ENCODE measurements at regions not wholly inside any gene's neighbourhood (a gene's known extent, or its start where the extent isn't known, plus 50 kb on each side); places are given as distances from the start of the nearest gene placed in this dataset.

DNA sequence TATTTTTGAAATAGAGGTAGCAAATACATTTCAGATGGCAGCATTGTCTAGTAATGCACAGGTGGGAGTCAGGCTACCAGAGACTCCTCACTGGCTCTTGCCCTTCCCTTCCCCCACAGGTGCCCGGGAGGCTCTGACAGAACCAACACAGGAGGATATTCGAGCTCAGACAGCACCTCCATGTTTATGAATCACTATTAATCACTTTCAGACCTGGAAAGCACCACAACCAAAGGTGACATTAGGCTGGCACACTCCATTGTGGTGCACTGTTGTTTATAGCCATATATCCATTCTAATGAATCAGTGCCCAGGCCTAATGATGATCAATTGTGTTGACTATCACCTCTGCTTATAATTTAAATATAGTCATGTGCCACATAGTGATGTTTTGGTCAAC lies 107.8 kb upstream of the NAMPT start:
- Histone ChIP-seq H3K4me1 (ENCODE audit: control insufficient read depth, insufficient read depth, low read length, unreplicated experiment) (no peaks in the 10 kb centered on the region), H3K27me3 (ENCODE audit: insufficient read depth, low read length) (peaks cover 3% of the 10 kb centered on the region; the same call in 1 of the 2 replicates), H3K79me2 (ENCODE audit: control insufficient read depth, insufficient read depth, low read length, unreplicated experiment) (no peaks in the 10 kb centered on the region), H3K36me3 (ENCODE audit: insufficient read depth, low read length) (no peaks in the 10 kb centered on the region), H3K4me3 (ENCODE audit: low read depth, low read length) (no peak overlapping the region), H3K27ac (ENCODE audit: low read depth, low read length) (no peak overlapping the region), H2AFZ (ENCODE audit: low read length, unreplicated experiment) (no peak overlapping the region)

DNA sequence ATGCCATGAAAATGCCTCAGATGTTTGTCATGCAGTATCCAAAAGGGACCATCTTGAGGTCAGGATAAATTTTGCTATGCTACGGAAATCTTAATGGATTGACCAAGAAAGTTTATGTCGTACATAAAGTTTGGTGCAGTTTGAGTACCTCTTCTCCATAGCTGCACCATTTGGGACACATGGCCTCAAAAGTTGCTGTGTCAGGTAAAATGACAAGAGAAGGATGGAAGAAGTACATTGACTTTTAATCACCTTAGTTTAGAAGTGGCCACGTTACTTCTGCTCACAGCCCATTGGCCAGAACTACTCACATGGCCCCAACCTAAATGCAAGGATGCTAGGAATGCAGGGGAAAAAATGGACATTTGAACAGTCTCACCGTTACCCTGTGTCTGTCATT lies 107.4 kb upstream of the NAMPT start:
- H3K27ac ChIP-seq (ENCODE audit: low read depth, low read length) = no peak overlapping the region
- H3K36me3 ChIP-seq (ENCODE audit: insufficient read depth, low read length) = no peaks in the 10 kb centered on the region
- H3K4me3 ChIP-seq (ENCODE audit: low read depth, low read length) = no peak overlapping the region
- H2AFZ ChIP-seq (ENCODE audit: low read length, unreplicated experiment) = no peak overlapping the region
- no peaks in the 10 kb centered on the region for H3K4me1 ChIP-seq (ENCODE audit: control insufficient read depth, insufficient read depth, low read length, unreplicated experiment)
- no peaks in the 10 kb centered on the region for H3K79me2 ChIP-seq (ENCODE audit: control insufficient read depth, insufficient read depth, low read length, unreplicated experiment)
- H3K27me3 ChIP-seq (ENCODE audit: insufficient read depth, low read length) = peaks cover 3% of the 10 kb centered on the region; the same call in 1 of the 2 replicates

DNA sequence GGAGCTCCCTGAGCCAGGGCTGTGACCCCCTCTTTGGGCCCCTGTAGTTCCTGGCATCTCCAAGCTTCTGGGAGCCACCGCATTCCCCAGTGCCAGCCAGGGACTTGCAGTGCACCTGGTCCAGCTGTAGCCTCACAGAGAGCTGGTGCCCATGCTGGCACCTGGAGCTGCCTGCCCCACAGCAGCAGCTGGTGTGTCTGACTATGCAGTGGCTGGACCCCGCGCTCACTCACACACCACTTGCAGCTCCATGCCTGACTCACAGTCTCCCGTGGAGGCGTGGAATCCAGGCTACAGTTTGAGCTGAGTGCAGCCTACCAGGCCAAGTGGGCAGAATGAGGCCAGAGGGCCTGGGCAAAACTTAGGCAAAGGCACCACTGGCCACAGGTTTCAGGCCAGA lies 102.2 kb upstream of the NAMPT start:
- H3K4me3 ChIP-seq (ENCODE audit: low read depth, low read length) = no peak overlapping the region
- no peak overlapping the region for H2AFZ ChIP-seq (ENCODE audit: low read length, unreplicated experiment)
- no peaks in the 10 kb centered on the region for H3K4me1 ChIP-seq (ENCODE audit: control insufficient read depth, insufficient read depth, low read length, unreplicated experiment)
- H3K79me2 ChIP-seq (ENCODE audit: control insufficient read depth, insufficient read depth, low read length, unreplicated experiment) = no peaks in the 10 kb centered on the region
- H3K36me3 ChIP-seq (ENCODE audit: insufficient read depth, low read length) = no peaks in the 10 kb centered on the region
- no peak overlapping the region for H3K27ac ChIP-seq (ENCODE audit: low read depth, low read length)
- H3K27me3 ChIP-seq (ENCODE audit: insufficient read depth, low read length) = no peaks in the 10 kb centered on the region

DNA sequence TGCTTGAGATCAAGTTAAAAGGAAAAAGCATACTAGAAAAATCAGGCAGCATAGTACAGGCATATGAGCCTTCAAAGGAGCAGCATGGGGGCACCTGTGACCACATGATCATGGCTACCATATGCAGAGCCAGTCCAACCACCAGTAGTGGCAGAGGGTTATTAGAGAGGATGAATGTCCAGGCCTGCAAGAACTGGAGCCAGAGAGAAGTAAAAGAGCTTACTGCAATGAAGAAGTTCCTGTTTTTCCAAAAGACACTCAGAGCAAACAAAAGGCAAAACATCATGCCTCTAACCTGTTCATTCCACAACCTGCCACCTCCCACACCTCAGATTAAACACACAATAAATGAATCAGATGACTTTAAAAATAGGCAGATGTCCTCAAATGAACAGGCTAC lies 99.6 kb upstream of the NAMPT start:
- H2AFZ ChIP-seq (ENCODE audit: low read length, unreplicated experiment) = no peak overlapping the region

GRCh38 chr7:106382929-106383328 lies 98.1 kb upstream of the NAMPT start:
- H3K4me3 ChIP-seq (ENCODE audit: low read depth, low read length) = no peak overlapping the region
- no peaks in the 10 kb centered on the region for H3K4me1 ChIP-seq (ENCODE audit: control insufficient read depth, insufficient read depth, low read length, unreplicated experiment)
- H3K27ac ChIP-seq (ENCODE audit: low read depth, low read length) = no peak overlapping the region
- H3K79me2 ChIP-seq (ENCODE audit: control insufficient read depth, insufficient read depth, low read length, unreplicated experiment) = no peaks in the 10 kb centered on the region
- no peaks in the 10 kb centered on the region for H3K27me3 ChIP-seq (ENCODE audit: insufficient read depth, low read length)
- H3K36me3 ChIP-seq (ENCODE audit: insufficient read depth, low read length) = no peaks in the 10 kb centered on the region
- no peak overlapping the region for H2AFZ ChIP-seq (ENCODE audit: low read length, unreplicated experiment)

More for the DNA sequence above, 99.6 kb upstream of the NAMPT start:
- Histone ChIP-seq H3K4me1 (ENCODE audit: control insufficient read depth, insufficient read depth, low read length, unreplicated experiment) (no peaks in the 10 kb centered on the region), H3K4me3 (ENCODE audit: low read depth, low read length) (no peak overlapping the region), H3K79me2 (ENCODE audit: control insufficient read depth, insufficient read depth, low read length, unreplicated experiment) (no peaks in the 10 kb centered on the region), H3K27me3 (ENCODE audit: insufficient read depth, low read length) (no peaks in the 10 kb centered on the region), H3K27ac (ENCODE audit: low read depth, low read length) (no peak overlapping the region), H3K36me3 (ENCODE audit: insufficient read depth, low read length) (no peaks in the 10 kb centered on the region)

GRCh38 chr7:106382129-106382528 lies 97.3 kb upstream of the NAMPT start:
- Histone ChIP-seq H3K4me1 (ENCODE audit: control insufficient read depth, insufficient read depth, low read length, unreplicated experiment) (no peaks in the 10 kb centered on the region), H2AFZ (ENCODE audit: low read length, unreplicated experiment) (no peak overlapping the region), H3K79me2 (ENCODE audit: control insufficient read depth, insufficient read depth, low read length, unreplicated experiment) (no peaks in the 10 kb centered on the region), H3K4me3 (ENCODE audit: low read depth, low read length) (no peak overlapping the region), H3K27ac (ENCODE audit: low read depth, low read length) (no peak overlapping the region), H3K27me3 (ENCODE audit: insufficient read depth, low read length) (no peaks in the 10 kb centered on the region), H3K36me3 (ENCODE audit: insufficient read depth, low read length) (no peaks in the 10 kb centered on the region)

- no peaks in the 10 kb centered on the region for H3K27me3 ChIP-seq (ENCODE audit: insufficient read depth, low read length)
- H3K79me2 ChIP-seq (ENCODE audit: control insufficient read depth, insufficient read depth, low read length, unreplicated experiment) = no peaks in the 10 kb centered on the region
- no peaks in the 10 kb centered on the region for H3K4me1 ChIP-seq (ENCODE audit: control insufficient read depth, insufficient read depth, low read length, unreplicated experiment)
- H2AFZ ChIP-seq (ENCODE audit: low read length, unreplicated experiment) = no peak overlapping the region
- no peak overlapping the region for H3K4me3 ChIP-seq (ENCODE audit: low read depth, low read length)
- H3K36me3 ChIP-seq (ENCODE audit: insufficient read depth, low read length) = no peaks in the 10 kb centered on the region
- no peak overlapping the region for H3K27ac ChIP-seq (ENCODE audit: low read depth, low read length)
Measured at GRCh38 chr7:106381252-106381651, 96.5 kb upstream of the NAMPT start.

GRCh38 chr7:106377847-106378361 lies 93.1 kb upstream of the NAMPT start:
- H3K4me3 ChIP-seq (ENCODE audit: low read depth, low read length) = no peak overlapping the region
- no peak overlapping the region for H3K27ac ChIP-seq (ENCODE audit: low read depth, low read length)

DNA sequence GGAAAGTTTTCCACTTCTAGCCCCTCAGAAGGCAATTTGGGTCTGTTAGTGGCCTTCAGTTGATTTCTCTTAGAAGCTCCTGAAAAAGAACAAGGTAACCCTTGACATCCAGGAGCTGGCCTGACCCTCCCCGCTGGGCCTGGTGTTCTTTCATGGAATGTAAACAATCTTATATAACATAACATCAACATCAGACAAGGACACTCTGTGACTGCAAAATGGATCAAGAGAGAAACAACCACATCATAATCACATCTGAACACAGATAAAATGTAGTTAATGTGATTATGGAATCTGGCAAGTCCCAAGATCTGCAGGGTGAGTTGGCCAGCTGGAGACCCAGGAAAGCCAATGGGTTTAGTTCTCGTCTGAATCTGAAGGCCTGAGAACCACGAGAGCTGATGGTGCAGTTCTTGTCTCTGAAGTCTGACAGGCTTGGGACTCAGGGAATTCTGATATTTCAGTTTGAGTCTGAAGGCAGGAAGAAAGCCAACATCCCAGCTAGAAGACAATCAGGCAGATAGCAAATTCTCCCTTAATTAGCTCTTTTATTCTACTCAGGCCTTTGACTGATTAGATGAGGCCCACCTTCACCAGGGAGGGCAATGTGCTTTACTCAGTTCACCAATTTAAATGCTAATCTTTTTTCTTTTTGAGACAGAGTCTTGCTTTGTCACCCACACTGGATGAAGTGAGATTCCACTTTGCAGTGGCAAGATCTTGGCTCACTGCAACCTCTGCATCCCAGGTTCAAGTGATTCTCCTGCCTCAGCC lies 91.4 kb upstream of the NAMPT start:
- Histone ChIP-seq H3K4me1 (ENCODE audit: control insufficient read depth, insufficient read depth, low read length, unreplicated experiment) (no peaks in the 10 kb centered on the region), H3K36me3 (ENCODE audit: insufficient read depth, low read length) (no peaks in the 10 kb centered on the region), H3K4me3 (ENCODE audit: low read depth, low read length) (no peak overlapping the region), H3K79me2 (ENCODE audit: control insufficient read depth, insufficient read depth, low read length, unreplicated experiment) (no peaks in the 10 kb centered on the region), H2AFZ (ENCODE audit: low read length, unreplicated experiment) (no peak overlapping the region), H3K27me3 (ENCODE audit: insufficient read depth, low read length) (no peaks in the 10 kb centered on the region), H3K27ac (ENCODE audit: low read depth, low read length) (no peak overlapping the region)

More at GRCh38 chr7:106377847-106378361, 93.1 kb upstream of the NAMPT start:
- no peaks in the 10 kb centered on the region for H3K79me2 ChIP-seq (ENCODE audit: control insufficient read depth, insufficient read depth, low read length, unreplicated experiment)
- no peaks in the 10 kb centered on the region for H3K4me1 ChIP-seq (ENCODE audit: control insufficient read depth, insufficient read depth, low read length, unreplicated experiment)
- no peaks in the 10 kb centered on the region for H3K27me3 ChIP-seq (ENCODE audit: insufficient read depth, low read length)
- H2AFZ ChIP-seq (ENCODE audit: low read length, unreplicated experiment) = no peak overlapping the region
- H3K36me3 ChIP-seq (ENCODE audit: insufficient read depth, low read length) = no peaks in the 10 kb centered on the region

DNA sequence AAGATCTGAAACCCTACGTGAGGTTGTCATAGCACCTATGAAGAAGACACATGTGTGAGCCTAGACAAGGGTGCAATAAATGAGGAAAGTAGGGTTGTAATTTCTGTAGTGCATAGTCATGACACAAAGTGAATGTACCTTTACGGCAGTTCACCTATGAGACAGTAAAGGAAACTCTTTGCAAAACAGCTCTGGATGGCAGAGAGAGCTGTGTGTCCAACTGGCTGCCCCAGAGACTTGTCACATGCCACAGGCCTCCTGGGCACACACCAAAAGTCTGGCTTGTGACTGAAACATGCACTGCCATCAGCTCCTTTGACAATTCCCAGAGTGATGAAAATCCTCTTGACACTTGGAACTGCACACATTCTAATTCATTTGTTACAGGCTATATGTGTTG lies 90.7 kb upstream of the NAMPT start:
- Histone ChIP-seq H3K4me1 (ENCODE audit: control insufficient read depth, insufficient read depth, low read length, unreplicated experiment) (no peaks in the 10 kb centered on the region), H3K4me3 (ENCODE audit: low read depth, low read length) (no peak overlapping the region), H3K27ac (ENCODE audit: low read depth, low read length) (no peak overlapping the region), H3K36me3 (ENCODE audit: insufficient read depth, low read length) (no peaks in the 10 kb centered on the region), H2AFZ (ENCODE audit: low read length, unreplicated experiment) (no peak overlapping the region), H3K79me2 (ENCODE audit: control insufficient read depth, insufficient read depth, low read length, unreplicated experiment) (no peaks in the 10 kb centered on the region), H3K27me3 (ENCODE audit: insufficient read depth, low read length) (no peaks in the 10 kb centered on the region)

DNA sequence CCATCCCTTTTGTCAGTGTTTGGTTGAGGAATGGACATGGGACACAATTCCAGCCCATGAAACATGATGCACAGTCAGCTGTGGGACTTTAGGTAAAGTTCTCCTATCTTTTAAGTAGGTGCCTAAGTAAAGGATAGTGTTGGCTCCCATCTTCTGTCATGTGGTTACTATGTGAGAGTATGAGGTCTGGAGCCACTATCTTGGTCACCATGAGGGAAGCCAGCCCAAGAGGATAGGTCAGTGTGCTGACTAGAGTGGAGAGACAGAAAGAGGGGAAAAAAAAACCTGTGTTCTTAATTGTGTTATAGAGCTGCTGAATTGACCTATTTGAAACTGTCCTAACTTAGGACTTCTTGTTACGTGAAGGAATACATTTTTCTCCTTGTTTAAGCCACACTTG lies 89.7 kb upstream of the NAMPT start:
- H3K79me2 ChIP-seq (ENCODE audit: control insufficient read depth, insufficient read depth, low read length, unreplicated experiment) = no peaks in the 10 kb centered on the region
- no peaks in the 10 kb centered on the region for H3K27me3 ChIP-seq (ENCODE audit: insufficient read depth, low read length)
- peaks cover 6% of the 10 kb centered on the region for H3K4me1 ChIP-seq (ENCODE audit: control insufficient read depth, insufficient read depth, low read length, unreplicated experiment)
- H3K36me3 ChIP-seq (ENCODE audit: insufficient read depth, low read length) = no peaks in the 10 kb centered on the region
- H2AFZ ChIP-seq (ENCODE audit: low read length, unreplicated experiment) = no peak overlapping the region
- H3K4me3 ChIP-seq (ENCODE audit: low read depth, low read length) = no peak overlapping the region
- H3K27ac ChIP-seq (ENCODE audit: low read depth, low read length) = no peak overlapping the region
